NCI-H82 treated with DMSO at 0.1 percent for 48 hours (cell line): ENCODE measurements at regions not wholly inside any gene's neighbourhood (a gene's known extent, or its start where the extent isn't known, plus 50 kb on each side); places are given as distances from the start of the nearest gene placed in this dataset.

Source experiments
- DNase-seq: peaks from one replicate; lab custom pipeline; 2025; ENCODE audit not compliant: unreplicated experiment; lab: John Stamatoyannopoulos, UW

DNA sequence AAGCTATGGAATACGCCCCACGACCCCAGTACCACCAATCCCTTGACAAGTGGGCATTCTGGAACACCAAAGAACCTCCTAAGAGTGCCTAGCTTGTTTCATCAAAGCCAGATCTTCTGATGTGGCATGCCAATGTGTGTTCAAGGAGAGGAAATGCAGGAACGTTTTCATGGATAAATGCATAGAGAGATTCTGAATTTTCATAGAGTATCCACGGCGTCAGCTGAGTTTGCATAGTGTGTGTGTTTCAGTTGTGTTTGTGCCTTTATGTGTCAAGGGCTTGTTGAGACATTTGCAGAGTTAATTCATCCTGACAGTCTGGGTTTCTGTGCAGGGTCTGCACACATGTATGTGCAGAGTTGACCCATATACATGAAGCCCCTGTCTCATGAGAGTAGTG, 172.7 kb upstream of the LRFN2 start:
- no peak for DNase-seq

DNA sequence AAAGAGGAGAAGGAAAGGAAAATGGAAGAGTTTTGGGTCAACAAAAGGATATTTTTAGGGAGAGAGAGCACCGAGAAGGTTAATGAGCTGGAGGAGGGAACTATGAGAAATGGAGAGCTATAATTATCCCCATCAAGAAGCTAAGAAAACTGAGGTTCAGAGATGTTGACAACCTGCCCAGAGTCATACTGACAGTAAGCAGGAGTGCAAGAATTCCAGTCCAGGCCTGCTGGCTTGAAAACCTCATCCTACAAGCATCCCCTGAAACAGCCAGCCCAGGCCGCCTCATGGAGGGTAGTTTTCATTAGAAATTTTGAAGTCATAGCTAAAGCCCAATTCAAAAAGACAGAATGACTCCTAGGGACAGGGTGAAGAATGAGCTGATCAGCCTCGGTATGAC, 172.1 kb upstream of the LRFN2 start:
- DNase-seq, result no peak

DNA sequence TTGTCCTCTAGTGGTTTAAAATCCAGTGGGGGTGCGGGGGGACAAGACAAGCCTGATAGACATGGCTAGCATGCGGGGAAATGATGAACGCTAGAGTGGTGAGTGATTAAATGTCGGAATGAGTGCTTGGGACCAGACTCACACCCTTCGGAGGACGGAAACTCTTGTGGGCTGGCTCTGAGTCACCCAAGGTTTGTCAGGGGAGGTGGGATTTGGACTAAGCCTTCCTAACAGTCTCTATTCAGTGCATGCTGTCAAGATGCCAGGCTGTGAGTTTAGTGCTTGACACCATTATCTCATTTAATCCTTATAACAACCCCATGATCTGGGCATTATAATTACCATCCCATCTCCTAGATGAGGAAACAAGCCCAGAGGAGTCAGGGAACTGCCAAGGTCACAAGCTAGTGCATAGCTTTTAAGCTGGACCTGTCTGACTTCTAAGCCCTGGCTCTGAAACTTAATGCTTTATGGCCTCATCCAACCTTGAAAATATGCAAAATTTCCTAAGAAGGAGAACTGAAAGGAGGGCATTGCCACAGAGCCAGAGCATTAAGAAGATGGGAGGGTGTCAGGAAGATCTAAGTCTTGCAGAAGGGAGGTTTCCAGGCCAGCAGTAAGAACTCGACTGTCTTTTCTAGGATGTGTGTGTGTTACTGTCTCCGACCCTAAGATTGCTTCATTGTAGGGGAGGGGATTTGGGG, 168.7 kb upstream of the LRFN2 start:
- peak; percentile 50 for DNase-seq

DNA sequence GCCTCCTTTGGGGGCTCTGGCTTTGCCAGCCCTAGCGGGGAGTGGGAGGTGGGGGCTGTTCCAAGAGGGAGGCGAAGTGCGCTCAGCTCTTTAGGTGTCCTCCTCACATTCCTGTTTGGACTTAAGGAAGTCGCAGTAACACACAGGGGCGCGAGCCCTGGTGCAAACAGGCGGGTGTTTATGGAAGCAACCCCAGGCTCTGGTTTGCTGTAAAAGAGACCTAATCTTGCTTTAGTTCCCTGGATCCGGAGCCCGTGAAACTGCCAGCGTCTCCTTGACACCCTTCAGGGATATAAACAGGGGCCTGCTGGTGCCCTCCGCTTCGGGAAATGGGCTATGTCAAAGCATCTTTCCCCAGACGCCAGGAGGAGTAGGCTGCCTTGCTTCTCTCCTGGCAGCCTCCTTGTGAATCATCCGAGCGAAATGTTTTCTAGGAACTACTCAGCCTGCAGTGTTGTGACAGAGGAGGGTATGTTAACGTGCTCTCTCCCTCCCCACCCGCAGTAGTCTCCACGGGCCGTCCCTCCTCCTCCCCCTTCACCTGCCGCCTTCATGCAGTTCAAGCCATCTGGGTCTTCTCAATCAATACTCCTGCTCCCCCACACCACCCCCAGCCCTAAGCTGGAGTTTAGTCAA, 168.0 kb upstream of the LRFN2 start:
- no peak for DNase-seq

DNA sequence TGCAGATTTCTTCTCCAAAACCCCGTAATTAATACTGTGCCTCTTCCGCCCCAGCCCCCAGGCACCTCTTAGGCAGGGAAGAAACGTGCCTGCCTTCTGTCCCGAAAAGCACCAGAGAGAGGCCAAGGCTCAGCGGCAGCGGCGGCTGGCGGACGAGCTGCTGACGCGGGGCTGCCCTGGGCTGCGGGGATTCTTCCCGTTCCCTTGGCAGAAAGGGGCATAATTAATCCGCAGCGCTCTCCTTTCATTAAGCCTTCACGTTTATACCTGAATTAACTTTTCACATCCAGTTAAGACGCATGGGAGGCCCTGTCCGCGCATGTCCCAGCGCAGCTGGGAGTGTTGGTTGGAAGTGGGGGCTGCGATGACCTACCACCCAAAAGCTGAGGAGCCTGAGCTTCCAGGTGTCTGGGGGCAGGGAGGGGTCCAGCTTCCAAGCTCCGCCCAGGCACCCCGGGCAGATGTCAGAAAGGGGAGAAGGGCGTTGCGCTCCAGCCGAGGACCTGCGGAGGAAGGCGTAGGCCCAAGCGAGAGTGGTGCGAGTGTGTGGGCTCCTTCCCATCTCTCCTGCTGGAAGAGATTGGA, 167.4 kb upstream of the LRFN2 start:
- DNase-seq, result no peak

DNA sequence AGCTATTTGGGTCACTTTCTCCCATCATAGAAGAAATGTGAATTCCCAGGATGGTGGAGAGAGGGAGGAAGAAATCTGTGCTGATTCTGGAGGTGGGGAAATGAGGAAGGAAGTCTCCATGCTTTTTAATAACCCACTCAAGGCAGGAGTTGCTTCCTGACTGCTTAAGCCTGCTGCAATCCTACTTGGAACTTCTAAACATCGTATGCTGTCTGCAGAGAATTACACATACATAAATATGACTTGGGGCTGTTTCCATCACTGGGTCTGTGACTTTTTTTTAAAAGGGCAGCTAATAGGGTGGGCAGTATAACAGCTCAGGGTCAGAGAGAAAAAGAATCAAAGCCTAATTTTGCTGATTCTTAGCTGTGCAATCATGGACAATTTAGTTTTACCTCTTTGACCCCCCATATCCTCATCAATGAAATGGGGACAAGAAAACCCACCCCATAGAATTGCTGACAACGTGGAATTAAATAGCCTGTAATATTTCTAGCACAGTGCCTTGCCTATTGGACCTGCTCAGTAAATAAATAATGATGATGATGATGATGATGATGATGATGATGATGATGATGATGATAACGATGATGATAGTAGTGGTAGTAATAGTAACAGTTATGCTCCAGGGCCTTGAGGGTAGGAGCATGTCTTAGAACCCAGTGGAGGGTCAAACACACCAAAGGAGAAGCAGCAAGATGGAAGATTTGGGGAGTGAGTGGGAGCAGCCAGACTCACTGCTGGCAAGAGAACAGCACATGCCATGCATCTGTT, 166.7 kb upstream of the LRFN2 start:
- DNase-seq, result no peak

DNA sequence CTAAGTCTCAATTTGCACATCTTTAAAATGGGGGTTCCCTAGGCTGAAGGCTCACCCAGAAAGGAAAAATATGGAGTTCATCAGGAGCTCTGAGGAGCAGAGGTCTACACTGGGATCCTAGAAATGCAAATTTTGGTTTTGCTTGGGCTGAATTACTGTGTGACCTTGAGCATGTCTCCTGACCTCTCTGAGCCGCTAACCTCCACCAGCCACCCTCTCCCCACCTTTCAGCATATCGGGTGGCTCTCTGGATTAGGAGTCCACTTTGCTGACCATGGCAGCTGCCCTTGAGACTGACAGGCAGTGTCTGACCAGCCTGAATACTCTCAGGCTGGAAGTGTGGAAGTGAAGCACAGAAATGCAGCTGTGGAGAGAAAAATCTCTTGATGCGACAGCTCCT, 165.9 kb upstream of the LRFN2 start:
- no peak for DNase-seq

DNA sequence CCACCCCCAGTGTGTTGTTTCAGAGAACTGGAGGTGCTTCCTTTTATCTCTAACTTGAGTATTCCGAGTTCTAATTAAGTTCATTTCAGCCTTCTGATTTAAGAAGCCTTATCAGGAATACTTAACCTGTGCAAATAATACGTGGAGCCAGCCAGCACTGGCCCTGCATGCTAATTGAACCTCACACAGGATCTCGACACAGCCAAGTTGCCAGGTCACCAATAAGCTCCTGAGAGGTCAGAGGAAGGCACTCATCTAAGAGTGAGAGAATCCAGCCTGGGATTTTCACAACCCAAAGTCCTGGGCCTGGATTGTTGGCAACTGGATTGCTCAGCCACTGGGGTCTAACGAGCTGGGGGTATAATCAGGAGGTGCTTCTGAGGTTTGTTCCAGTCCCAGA, 157.7 kb upstream of the LRFN2 start:
- DNase-seq, result no peak

DNA sequence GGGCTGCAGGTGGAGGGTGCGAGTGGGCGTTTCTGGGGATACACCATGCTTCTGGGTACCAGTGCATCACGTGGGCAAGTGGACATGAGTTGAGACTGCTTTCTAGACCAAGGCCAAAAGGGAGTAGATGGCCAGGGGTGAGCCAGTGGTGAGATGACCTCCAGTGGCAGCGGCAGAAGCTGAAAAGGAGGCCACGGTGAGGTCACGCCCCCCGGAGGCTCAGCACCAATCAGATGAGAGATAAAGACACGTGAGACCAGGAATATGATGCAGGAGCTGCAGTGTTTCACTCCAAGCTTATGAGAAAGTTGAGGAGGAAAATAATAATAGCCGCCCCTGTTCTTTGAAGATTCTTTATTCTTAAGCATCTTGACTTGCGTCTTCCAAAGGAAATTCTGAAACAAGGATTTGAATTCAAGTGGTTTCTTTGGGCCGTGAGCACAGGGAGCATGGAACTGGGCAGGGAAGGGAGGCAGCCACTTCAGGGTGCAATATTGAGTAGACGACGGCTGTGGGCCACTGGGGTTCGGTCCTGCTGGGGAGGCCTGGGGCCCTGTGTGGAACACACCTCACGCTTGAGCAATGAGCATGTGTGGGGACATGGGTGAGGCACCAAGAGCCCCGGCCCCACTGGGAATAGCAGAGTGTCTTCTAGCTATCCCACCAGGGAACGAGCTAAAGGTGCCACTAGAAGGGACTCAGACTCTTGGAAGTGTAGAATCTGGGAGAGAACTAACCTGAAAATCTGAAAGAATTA, 156.7 kb upstream of the LRFN2 start:
- no peak for DNase-seq

DNA sequence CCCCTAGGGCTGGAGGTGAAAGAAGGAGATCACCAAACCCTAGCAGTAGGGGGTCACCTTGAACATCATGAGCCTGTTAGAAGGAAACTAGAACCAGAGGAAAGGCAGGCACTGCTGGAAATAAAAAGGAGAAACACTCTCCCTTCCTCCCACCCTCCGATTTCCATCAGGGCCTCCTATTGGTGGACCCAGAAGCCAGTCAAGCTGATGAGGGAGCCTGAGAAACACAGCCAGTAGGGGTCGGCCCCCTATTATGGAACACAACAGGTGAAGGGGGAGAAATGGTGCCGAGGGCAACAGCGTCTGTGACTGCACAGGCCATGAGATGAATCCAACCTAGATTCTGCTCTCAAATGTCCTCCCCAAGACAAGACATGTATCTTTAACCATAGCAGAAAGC, 156.1 kb upstream of the LRFN2 start:
- no peak for DNase-seq

DNA sequence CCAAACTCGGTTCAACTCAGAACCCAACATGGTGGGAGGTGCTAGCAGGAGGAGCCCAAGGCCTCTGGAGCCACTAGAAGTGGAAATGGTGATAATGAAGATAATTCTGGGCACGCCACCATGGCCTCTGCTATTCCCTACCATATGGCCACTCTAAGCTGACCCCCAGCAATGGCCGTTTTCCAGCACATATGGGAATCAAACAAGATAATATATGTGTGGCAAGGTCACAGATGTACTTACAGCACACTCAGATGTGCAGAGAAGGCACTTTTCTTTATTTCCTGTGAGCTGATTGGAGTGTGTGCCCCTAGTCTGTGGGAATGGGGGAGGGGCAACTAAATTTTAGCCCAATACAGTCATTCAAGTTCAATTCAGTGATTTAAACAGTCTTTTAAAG, 153.4 kb upstream of the LRFN2 start:
- DNase-seq, result no peak

DNA sequence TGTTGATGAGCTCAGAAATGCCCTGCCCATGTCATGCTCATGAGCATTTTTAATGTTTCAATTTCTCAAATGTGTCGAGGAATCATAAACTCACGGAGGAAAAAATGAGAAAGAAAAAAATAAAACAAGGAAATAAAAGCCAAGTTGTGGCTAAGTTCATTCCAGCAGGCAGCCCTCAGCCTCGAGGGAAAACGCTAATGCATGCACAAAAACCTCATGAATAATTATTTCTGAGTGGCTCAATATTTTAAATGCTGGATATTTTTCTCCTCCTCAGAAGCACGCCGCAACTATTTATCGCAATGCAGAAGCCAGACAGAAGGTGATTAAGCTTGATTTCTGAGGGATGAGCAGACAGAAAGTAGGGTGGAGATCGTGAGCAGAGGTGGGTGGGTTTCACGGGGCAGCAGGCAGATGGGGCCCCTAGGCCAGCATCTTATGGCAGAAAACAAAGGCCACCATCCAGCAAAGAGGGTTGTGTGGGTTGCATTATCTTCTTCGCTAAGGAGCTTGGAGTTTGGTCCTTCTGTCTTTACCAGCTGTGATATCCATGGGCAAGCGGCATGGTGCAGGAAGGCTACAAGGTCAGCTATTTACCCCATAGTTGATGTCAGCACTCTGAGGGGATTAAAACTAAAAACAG, 151.5 kb upstream of the LRFN2 start:
- peak; percentile 47 for DNase-seq

DNA sequence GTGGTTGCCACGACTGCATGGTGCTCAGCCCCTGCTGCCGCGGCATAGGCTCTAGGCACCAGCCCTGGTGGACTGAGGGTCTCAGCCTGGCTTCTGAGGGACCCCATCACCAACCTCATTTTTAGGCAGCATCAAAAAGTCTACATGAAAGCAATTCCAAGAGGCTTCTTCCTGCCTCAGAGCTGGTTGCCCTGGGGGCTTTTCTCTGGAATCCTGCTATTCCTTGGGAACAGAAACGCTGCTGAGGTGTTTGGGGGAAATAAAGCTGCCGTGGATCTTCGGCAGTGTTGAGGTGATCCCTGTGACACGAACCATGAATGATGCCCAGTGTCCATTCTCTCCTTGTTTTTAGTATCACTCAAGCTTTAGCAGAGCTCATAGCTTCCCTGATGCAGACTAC, 148.4 kb upstream of the LRFN2 start:
- no peak for DNase-seq

DNA sequence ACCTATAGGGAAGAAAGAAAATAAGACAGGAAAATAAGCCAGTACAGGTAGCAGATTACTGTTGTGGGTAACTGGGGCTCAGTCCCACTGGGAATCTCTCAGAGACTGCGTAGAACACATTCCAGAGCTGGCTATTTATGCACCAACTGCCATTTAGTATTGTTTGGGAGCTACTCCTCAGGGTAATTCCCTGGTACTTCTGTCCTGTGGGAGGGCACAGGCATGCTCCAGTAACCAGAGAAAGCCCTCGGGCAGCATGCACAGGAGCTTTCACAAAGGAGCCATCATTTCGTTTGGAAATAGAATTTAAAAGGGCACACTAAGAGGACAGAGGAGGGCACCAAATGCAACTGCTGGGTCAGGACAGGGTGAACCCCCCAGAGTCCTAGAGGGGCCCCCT, 148.0 kb upstream of the LRFN2 start:
- DNase-seq, result no peak

DNA sequence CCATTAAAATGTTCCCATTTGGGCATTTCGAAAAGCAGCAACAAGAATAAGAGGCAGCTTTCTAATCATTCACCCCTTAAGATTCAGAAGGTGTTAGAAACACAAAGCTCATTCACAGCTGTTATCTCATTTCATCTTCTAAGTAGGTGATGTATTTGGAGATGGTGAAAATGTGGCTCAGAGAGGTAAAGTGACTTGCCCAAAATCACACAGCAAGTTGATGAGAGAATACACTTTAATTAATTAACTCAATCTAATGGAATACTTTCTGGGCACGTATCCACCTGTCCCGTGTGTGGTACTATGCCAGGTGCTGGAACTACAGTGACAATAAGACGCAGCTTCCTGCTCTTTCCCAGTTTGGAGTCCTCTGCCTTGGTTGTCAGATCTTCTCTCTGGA, 147.4 kb upstream of the LRFN2 start:
- DNase-seq, result no peak

DNA sequence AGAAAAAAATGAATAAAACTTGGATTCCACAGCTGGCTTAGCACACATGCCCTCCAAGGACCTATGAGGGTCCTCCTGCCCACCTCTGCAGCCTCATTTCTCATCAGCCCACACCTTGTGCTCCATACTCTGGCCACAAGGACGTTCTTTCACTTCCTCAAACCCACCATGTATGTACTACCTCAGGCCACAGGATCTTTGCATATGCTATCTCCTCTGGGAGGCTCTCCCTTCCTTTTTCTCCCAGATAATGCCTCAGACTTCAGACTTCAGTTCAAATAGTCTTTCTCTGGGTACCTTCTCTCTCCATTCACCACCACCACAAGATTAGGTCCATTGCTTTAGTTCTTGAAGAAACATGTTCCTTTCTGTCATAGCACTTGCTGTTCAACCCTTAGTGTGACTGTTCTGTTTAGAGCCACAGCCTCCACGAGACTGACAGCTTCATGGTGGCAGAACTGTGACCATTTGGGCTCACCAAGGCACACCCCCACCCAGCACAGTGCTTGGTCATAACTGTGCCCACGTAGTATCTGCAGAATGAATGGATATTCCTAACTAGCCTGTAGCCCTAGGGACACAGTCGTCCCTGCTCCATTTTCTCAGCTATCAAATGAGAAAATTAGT, 146.7 kb upstream of the LRFN2 start:
- DNase-seq, result no peak

DNA sequence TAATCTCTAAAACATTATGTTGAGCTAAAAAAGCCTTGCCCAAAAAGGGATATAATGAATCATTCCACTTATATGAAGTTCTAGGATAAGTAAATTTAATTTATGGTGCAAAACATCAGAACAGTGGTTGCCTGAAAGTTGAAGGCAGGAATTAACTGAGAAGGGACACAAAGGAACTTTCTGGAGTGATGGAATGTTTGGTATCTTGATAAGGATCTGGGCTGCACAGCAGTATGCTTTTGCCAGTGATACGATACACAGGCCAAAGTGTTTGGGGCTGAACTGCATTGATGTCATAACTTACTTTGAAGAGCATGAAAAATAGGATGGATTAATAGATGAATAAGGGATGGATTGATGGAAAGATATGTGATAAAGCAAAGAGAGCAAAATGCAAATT, 146.1 kb upstream of the LRFN2 start:
- no peak for DNase-seq

DNA sequence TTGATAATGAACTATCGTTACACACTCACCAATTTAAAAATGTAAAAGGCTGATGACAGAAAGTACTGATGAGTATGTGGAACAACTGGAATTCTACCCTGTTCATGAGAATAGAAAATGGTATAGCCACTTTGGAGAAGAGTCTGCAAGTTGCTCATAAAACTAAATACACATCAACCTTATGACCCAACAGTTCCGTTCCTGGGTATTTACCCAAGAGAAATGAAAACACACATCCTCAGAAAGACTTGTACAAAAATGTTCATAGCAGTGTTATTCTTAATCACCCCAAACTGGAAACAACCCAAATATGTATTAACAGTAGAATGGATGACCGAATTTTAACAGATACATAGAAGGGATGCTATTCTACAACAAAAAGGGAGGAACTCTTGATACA, 145.7 kb upstream of the LRFN2 start:
- DNase-seq, result no peak

DNA sequence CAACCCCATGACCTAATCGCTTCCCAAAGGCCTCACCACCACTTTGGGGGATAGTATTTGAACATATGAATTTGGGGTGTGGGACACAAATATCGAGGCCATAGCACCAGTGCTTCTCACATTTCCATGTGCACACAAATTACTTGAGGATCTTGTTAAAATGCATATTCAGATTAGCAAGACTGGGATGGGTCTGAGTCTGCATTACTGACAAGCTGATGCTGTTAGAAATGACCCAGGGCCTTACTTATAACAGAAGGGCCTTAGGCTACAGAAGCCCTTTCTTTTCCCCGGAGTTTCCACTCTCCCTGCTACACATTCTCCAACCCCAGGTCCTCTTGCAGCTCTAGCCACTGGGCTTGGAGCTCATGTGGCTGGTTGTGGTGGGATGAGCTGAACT, 141.5 kb upstream of the LRFN2 start:
- no peak for DNase-seq

DNA sequence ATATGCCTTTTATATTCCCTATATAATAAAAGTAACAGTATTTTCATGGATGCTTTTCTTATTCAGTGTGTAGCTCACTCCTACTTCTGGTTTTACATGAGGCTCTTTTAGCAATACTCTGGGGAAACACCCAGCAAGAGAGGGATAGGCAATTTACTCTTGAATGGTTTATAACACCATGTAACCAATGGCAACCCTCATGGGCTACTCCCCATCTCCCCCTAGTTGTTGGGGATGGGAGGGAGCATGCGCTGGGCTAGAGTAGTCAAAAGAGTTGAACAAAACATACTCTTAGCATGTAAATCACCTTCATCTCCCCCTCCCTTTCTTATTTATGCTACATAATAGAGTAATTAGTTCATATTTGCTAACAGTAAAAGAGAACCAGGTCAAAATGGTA, 140.1 kb upstream of the LRFN2 start:
- DNase-seq, result no peak
